ENCODE measurements at regions not wholly inside any gene's neighbourhood (a gene's known extent, or its start where the extent isn't known, plus 50 kb on each side); places are given as distances from the start of the nearest gene placed in this dataset.

GRCh38 chr10:71128311-71128980, 83.9 kb upstream of the UNC5B start:
- no peak for DNase-seq

- no peak for DNase-seq
These were observed 81.3 kb upstream of the UNC5B start for GRCh38 chr10:71131096-71131495.

DNA sequence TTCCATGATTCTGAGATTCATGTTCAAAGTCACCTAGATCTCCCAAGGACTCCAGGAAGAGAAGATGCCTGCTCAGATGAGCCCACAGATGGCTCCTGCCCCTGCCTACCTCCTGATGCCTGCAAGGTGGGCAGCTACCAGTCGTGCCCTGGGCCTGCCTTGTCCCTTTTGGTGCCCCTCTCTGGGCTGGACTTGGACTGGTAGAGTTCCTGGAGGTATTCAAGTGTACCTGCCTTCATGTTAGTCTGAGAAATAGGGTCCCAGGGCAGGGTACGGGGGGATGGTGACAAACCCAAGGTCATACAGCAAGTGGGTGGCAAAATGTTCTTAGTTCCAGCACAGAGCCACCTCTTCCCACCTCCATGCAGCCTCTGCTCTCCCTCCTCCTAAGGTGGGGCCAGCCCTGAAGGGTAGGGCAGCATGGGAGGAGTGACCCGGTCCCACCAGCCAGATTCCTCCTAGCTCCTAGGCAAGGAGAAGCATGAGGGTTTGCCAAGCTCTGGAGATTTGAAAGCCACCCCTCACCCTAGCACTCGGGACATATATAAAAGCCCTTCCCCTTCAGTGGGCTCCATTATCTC, 80.8 kb upstream of the UNC5B start:
- DNase-seq: no peak

GRCh38 chr10:71132321-71132810, 80.0 kb upstream of the UNC5B start:
- no peak for DNase-seq

DNA sequence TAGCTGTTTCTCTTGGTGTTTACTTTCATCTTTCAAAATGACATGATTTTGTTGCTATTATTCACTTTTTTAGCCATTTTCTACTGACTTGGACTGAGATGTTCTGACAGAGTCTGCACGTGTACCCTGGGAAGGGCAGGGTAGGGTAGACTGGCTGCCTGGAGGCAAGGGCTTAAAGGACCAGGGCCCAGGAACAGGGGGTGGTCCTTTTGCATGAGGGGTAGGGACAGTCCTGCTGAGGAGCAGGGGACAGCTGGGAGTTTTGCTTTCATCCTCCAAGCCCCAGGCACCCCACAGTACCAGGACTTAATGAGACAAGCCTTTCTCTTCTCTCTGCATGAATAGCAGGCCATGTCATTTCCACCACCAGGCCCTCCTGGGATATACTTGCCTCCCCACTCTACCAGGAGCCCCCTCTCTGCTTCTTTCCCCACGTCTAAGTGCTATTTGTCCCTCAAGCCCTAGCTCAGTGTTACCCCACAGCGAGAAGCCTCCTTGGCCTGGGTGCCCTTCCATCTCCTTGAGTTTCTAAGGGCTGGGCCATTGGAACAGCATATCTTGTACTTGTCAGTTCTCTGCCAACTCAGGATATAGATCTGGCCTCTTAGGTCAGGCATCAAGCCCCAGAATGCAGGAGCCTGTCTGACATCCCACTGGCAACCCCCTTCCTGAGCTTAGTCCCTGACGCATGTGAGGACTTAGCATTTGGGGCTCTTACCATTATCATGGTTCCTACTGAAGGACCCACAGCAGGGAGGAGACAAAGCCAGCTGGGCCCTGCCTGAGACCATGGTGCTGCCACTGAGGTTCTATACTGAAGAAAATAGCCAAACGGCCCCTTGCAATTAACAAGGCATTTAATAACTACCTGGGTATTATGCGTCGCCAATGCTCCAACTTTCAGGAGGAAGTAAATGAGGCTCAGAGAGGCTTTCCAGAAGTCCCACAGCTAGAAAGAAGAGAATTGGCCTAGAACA, 78.4 kb upstream of the UNC5B start:
- DNase-seq: no peak

- no peak for DNase-seq
These were observed 77.6 kb upstream of the UNC5B start for GRCh38 chr10:71134732-71135211.

GRCh38 chr10:71135236-71135635, 77.1 kb upstream of the UNC5B start:
- no peak for DNase-seq

DNA sequence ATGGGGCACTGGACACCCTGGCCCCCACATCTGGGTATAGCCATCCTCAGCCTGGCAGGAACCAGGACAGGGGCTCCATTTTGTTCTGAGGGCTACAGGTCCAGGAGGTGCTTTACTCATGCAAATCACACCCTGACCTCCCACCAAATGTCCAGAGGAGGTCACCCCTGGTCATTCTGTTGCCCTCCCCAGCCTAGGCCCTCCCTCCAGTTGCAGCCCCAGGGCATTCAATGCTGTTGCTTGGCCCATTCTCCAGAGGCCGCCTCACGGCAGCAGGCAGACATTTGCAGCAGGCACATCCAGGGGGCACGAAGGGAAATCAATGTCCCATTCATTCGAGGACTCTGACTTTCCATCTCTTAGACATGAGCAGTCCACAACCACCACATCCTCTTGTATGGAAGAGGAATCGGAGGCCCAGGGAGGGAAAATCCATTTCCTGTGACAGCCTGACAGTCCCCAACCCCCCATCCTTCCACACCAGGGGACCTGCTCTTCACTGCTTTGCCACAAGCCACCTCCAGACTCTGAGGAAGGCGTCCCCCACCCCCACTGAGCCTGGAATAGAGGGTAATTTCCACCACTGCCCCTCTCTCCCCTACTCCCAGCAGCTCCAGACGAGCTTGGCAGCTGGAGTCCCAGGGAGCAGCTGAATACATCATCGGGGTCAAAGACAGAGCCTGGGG, 76.2 kb upstream of the UNC5B start:
- DNase-seq: no peak

DNA sequence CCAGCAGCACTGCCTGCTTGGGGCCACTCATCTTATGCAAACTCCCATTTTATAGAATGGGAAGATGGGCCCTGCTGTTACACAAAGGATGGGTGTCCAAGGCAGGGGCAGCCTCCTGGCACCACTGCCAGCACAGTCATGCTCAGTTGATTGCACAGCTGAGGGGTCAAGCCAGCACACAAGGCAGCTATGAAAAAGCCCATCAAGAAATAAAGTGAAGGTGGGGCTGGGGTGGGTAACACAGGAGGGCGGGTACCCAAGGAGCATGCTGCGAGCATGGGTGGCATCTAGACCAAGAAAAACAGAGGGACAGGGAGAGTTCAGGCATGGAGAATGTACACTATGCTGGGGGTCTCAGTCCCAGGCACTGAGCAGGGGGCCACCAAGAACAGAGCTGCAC, 74.7 kb upstream of the UNC5B start:
- DNase-seq: no peak

DNA sequence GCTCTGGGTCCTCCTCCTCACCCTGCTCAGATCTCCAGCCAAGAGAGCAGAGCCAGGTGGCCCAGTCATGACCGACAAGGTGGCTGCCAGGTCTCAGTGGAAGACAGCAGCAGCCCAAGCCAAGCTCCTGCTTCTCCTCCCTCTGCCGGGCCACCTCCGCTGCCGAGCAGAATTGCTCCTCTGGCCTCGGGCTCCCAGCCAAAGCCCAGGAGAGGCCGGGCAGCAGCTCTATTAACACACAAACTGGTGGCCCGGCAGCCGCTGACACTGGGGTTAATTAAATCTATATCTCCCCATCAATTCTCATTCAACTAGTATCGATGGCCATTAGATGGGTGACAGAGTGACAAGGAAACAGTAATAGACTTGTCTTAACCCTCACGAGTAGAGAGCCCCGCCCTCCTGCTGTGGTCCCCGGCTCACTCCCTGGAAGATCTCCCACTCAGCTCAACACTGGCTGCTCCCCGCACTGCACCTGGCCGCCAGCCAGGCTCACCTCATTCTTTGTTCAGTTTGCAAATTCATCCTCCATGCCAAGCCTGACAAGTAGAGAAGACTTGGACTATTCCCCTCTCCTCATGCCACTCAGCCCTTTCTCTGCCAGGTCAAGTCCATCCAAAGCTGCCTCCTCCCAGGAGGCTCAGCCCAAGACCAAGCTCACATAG, 74.1 kb upstream of the UNC5B start:
- DNase-seq: no peak

GRCh38 chr10:71141528-71141927, 70.8 kb upstream of the UNC5B start:
- DNase-seq: no peak

GRCh38 chr10:71143170-71143569, 69.2 kb upstream of the UNC5B start:
- no peak for DNase-seq

DNA sequence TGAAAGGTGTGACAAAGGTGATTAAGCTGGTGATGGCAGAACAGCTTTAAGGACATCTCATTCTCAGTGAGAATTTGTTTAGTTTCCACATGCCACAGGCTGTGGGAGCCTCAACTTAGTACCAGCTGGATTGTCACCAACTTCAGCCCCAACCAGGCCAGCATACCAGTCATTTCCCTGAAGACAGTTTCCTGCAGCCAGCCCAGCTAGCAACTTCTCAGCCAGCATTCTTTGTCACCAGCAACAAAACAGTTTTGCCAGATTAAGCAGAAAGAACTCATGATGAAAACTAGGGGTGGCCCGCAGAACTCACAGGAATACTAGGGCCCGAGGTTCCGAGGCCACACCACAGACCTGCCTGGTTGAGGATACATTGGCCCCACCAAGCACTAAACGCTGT, 68.8 kb upstream of the UNC5B start:
- DNase-seq: no peak

- DNase-seq: no peak
These were observed 67.5 kb upstream of the UNC5B start for GRCh38 chr10:71144824-71145223.

- DNase-seq: no peak
These were observed 66.9 kb upstream of the UNC5B start for GRCh38 chr10:71145352-71145945.

- no peak for DNase-seq
These were observed 61.6 kb upstream of the UNC5B start for GRCh38 chr10:71150796-71151195.

DNA sequence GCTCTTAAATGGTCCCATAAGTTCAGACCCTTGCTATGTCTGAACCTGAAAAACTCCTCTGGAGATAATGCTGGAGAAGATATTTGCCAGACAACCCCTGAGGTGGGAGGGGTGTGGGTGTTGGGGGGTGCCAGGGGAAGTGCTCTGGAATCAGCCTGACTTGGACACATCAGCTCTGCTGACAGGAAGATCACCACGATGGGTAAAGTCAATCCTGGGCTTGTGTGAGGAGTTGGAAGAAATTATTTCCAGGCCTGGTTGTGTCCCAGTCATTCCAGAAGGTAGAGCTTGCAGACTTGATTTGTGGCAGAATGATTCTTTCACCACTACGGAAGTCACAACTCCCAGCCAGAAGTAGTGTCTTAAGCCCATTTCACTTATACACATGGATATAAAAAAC, 60.3 kb upstream of the UNC5B start:
- DNase-seq: no peak

DNA sequence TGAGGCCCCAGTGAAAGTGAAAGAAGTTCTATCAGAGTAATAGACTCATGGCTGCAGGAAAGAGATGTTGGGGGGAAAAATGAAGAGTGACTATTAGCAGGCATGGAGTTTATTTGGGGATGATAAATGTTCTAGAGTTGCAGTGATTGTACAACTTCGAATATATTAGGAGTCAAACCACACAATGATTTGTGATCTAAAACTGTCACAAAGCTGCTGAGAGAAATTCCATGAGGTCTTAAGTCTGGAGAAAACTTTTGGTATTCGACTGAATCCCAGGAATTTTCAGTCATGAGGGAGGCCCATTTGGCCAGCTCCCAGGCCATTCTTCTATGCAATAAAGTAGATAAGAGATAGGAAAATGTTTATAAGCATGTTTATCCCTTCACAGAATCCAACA, 55.9 kb upstream of the UNC5B start:
- DNase-seq: no peak

GRCh38 chr10:71157435-71157834, 54.9 kb upstream of the UNC5B start:
- DNase-seq: no peak

- DNase-seq: no peak
These were observed 54.1 kb upstream of the UNC5B start for GRCh38 chr10:71158251-71158650.

DNA sequence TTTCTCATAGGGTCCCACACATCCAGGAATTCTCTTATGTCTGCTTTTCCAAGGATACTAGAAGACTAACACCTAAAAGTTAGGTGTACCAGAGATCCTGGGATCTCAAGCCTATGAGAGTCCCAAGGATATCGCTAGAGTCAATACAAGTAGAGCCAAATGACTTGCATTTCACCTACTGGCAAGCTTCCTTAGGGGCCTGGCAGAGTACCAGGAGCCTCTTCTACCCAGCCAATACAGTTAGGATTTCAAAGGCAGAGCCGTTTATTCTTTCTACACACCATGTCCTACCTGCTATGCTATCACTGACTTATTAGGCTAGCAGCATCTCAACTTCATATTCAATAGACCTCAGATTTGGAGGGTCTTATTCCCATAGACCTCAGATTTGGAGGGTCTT, 53.5 kb upstream of the UNC5B start:
- DNase-seq: no peak

DNA sequence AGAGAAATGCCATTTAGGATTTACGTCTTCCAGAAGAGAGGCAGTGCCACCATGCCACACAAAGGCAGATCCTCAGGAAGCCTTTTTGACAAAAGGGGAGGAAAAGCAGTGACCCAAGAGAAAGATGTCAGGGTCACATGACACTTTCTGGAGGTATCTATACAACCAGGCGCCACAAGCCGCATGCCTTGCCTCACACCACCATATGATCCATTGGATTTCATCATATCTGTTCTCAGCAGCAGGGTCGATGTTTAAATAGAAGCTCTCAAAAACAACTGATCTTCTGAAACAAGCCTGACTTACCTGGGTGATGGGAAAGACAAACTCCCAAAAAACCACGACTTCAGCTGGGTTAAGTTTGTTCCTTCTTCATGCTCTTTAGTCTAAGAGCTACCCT, 52.5 kb upstream of the UNC5B start:
- DNase-seq: no peak

Data from SHP77 (cell line).